T47D (cell line): ENCODE measurements at regions not wholly inside any gene's neighbourhood (a gene's known extent, or its start where the extent isn't known, plus 50 kb on each side); places are given as distances from the start of the nearest gene placed in this dataset.
A peak's percentile ranks its signal among the peaks of the same experiment; 100 is the strongest.
"Not testable (repeated sequence)": the region's sequence is repeated elsewhere in the genome, so short reads cannot be mapped to it uniquely, and the experiment has no call there.

Experiments used
- DNase-seq, 2 experiments: peaks; one replicate each; pipeline versions ENCODE4 v3.0.0 to v3.0.0-alpha.2; 2011 to 2012; ENCODE audit warnings: low read depth in 1 of 2, low spot score in 1 of 2
- JUND ChIP-seq: IDR thresholded peaks from 2 replicates; pipeline ENCODE4 v1.6.1; 2012; ENCODE audit warnings: low read depth
- in situ Hi-C: cut with HindIII; loops from 2 replicates; pipeline ENCODE4 v1.10.0; 2016; ENCODE audit warnings: low sequenced_read_pairs, low pct_unique_long_range_greater_than_20kb

DNA sequence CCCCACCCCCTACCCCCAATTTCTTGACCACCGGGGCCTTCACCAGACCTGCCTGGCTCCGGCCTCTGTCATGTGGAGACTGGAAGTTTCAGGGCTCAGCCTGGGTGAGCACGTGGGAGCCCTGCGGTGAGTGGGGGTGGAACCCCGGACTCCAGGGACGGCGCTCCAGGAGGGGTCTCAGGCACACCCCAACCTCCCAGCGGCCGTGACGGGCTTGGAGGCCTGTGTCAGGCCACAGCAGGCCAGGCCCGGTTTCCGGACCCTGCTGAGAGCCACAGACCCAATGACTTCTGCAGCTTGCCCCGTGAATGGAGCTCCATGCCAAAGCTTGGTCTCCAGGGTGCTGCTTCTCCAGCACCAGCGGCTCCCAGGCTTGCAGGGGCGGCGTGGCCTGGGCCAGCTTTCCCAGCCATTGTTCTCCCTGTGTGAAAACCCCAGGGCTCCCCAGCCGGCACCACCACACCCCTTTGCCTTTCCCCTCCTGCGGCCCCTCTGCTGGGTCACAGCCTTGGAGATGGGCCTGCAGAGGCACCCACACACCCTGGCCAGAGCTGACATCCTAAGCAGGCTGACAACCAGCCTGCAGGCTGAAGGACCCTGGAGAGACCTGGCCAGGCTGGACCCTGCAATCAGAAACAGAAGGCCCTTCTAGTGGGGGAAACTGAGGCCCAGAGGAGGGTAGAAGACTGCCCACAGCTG lies 186.2 kb upstream of the C14orf180 start:
- no peak for DNase-seq
- in situ Hi-C loops, result no loop called here
- TF ChIP-seq JUND, result no peak

DNA sequence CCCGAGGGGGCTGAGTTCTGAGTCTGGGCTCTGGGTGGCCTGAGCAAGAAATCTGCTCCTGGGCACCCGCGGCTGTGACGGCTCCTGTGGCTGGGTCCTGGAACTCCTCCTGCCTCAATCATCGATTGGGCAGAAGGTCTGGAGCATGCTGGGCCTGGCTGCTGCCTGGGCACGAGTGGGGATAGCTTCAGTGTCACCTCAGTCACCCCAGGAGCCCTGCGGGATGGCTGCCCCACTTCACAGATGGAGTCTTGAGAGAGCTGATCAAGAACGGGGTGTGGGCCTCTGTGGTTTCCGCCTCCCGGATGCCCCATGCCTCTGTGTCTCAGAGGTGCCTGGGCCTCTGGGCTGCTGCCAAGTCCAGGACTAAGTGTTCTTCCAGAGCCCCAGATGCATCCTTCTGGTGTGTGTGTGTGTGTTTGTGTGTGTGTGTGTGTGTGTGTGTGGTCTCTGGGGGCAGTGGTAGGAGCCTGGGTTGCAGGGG lies 185.6 kb upstream of the C14orf180 start:
- no peak for TF ChIP-seq JUND
- in situ Hi-C loops, result no loop called here
- no peak for DNase-seq

DNA sequence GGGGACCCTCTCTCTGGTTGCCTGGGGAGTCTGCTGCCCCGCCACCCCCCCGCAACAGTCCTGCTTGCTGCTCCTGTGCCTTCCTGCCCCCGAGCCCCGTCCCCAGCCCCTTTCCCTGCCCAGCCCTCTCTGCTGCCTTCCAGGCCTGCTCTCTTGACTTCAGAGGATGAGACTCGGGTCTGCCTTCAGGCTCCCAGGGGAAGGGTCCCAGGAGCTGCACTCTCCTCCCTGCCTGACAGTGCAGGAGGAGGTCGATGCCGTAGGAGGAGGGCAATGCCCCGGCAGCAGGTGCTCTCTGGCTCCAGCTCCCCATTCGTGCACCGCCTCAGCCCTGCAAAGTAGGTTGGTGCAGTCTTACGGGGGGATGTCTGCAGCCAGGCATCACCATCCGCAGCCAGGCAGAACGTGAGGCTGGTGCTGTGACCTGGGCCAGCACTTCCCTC lies 185.1 kb upstream of the C14orf180 start:
- TF ChIP-seq JUND, result no peak
- no peak for DNase-seq
- in situ Hi-C loops, result no loop called here

DNA sequence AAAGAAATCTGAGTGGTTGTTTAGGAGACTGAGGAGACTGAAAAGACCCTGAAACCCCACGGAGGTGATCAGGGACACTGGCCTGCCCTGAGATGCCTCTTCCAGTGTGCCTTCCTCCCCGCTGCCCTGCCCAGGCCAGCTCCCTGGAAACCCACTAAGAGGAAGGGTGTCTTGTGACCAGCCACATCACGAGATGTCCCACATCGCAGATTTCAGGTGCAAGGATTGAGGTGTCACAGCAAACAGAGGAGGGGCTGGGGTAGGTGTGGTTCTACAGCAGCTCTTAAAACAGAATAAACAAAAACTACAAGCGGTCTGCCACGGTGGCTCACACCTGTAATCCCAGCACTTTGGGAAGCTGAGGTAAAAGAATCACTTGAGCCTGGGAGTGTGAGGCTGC lies 184.3 kb upstream of the C14orf180 start:
- no peak for DNase-seq
- in situ Hi-C loops, result no loop called here
- no peak for TF ChIP-seq JUND

- DNase-seq, result peak in 1 of 2 experiments; percentile 13
- no peak for TF ChIP-seq JUND
- in situ Hi-C loops, result no loop called here
These were observed 183.5 kb upstream of the C14orf180 start for GRCh38 chr14:104395941-104396681.

DNA sequence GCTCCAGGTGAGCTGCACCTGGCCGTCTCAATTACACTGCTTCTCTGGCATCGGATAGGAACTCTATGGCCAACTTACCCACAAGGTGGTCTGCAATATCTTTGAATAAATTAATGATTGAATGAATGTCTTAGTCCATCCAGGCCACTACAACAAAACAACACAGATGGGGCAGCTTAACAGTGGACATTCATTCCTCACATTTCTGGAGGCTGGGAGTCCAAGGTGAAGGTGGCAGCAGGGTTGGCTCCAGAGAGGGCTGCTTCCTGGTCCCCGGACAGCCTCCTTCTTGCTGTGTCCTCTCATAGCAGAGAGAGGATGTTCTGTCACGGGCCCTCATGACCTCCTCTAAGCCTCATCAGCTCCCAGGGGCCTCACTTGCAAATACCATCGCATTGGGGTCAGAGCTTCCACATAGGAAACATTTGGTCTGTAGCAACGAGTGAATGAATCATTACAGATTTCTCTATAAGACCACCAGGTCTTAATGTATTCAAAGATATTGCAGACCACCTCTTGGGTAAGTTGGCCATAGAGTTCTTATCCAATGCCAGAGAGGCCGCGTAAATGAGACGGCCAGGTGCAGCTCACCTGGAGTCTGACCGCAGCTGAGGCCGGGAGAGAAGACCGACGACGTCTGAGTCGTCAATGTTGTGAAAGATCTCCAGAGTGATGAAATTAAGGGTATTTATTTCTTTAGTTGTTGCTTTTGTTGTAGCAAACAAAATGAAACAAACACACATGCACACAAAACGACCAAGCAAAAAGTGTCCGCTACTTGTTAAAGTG lies 182.7 kb upstream of the C14orf180 start:
- in situ Hi-C loops, result no loop called here
- no peak for DNase-seq
- TF ChIP-seq JUND, result no peak

- no peak for DNase-seq
- TF ChIP-seq JUND, result no peak
- in situ Hi-C loops, result no loop called here
These were observed 181.6 kb upstream of the C14orf180 start for GRCh38 chr14:104397956-104398355.

DNA sequence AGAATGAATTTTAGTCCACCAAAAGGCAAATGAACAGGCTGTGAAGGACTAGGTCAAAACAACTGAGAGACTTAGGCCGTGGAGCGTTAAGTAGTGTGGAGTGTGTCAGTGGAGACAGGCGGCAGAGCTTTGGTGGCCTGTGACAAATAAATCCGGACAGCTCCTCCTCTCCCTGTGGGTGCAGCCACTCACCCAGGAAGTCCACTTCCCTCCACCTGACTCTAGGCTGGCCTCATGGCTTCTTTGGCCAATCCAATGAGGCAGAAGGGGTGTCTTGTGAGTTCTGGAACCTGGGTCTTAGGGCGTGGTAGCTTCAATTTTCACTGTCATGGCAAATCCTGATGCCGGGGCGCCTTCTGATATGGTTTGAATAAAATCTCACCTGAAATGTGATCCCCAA lies 180.9 kb upstream of the C14orf180 start:
- no peak for DNase-seq
- TF ChIP-seq JUND, result no peak
- in situ Hi-C loops, result no loop called here

- no peak for DNase-seq
- in situ Hi-C loops, result no loop called here
- TF ChIP-seq JUND, result no peak
These were observed 180.0 kb upstream of the C14orf180 start for GRCh38 chr14:104399432-104400155.

DNA sequence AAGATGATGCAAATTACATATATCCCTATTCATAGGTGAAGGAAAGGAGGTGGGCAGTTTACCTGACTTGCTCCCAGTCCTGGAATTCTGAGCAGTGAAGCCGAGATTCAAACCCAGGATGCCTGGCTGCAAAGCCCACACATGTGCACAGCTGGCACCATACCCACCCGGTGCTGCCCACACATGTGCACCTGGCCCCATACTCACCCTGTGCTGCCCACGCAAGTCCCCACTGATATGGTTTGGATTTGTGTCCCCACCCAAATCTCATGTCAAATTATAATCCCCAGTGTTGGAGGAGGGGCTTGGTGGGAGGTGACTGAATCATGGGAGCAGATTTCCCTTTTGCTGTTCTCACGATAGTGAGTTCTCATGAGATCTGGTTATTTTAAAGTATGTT lies 179.2 kb upstream of the C14orf180 start:
- in situ Hi-C loops, result no loop called here
- DNase-seq, result no peak
- TF ChIP-seq JUND, result no peak

DNA sequence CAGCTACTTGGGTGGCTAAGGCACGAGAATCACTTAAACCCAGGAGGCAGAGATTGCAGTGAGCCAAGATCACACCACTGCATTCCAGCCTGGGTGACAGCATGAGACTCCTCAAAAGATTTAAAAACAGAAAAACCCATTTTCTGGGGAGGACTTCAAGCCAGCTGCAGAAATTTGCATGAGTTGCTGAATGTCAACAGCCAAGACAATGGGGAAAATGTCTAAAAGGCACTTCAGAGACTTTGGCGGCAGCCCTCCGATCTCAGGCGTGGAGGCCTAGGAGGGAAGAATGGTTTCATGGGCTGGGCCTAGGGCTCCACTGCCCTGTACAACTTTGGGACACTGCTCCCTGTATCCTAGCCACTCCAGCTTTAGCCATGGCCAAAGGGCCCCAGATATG lies 177.8 kb upstream of the C14orf180 start:
- in situ Hi-C loops, result no loop called here
- no peak for DNase-seq
- TF ChIP-seq JUND, result no peak

- in situ Hi-C loops, DNase-seq: not testable (repeated sequence)
These were observed 177.3 kb upstream of the C14orf180 start for GRCh38 chr14:104402303-104402702.
